Heart right ventricle (tissue), 16 donors: ENCODE measurements at regions not wholly inside any gene's neighbourhood (a gene's known extent, or its start where the extent isn't known, plus 50 kb on each side); places are given as distances from the start of the nearest gene placed in this dataset.
A peak's percentile ranks its signal among the peaks of the same experiment; 100 is the strongest.

Experiments used
- ATAC-seq, 8 donors: fragments of 200-7000 bp; cut with Tn5 transposase; one replicate each; pipeline ENCODE4 v1.9.1; 2020; ENCODE audit warnings: mild to moderate bottlenecking in 8 of 8, moderate library complexity in 8 of 8, moderate number of reproducible peaks in 1 of 8
- DNase-seq, 2 donors: peaks; one replicate each; pipeline ENCODE4 v3.0.0-alpha.2; 2020
- H3K27ac ChIP-seq, 10 donors: fragments of 200-600 bp; sonication (generic) in 2 of 10; one replicate each; pipeline versions ENCODE4 v1.5.0 to v1.8.0; 2020 to 2022; ENCODE audit warnings: mild to moderate bottlenecking in 3 of 10
- H3K27me3 ChIP-seq, 7 donors: fragments of 200-600 bp; one replicate each; pipeline ENCODE4 v1.8.0; 2021 to 2022; ENCODE audit warnings: mild to moderate bottlenecking in 2 of 7
- H3K36me3 ChIP-seq, 9 donors: fragments of 200-600 bp; sonication (generic) in 1 of 9; one replicate each; pipeline versions ENCODE4 v1.5.0 to v1.8.0; 2020 to 2022; ENCODE audit warnings: mild to moderate bottlenecking in 2 of 9
- H3K4me1 ChIP-seq, 9 donors: fragments of 200-600 bp; sonication (generic) in 1 of 9; one replicate each; pipeline versions ENCODE4 v1.5.0 to v1.8.0; 2020 to 2022; ENCODE audit warnings: mild to moderate bottlenecking in 4 of 9
- H3K4me3 ChIP-seq, 10 donors: fragments of 200-600 bp; sonication (generic) in 2 of 10; one replicate each; pipeline versions ENCODE4 v1.5.0 to v1.8.0; 2020 to 2022; ENCODE audit warnings: mild to moderate bottlenecking in 7 of 10, moderate library complexity in 2 of 10
- H3K9me3 ChIP-seq, 11 donors: fragments of 200-600 bp in 10 of 11; sonication (generic) in 2 of 11; one replicate each; pipeline versions ENCODE4 v1.5.0 to v1.8.0; 2013 to 2022; ENCODE audit warnings: mild to moderate bottlenecking in 2 of 11, control low read depth in 1 of 11, moderate library complexity in 1 of 11
- CTCF ChIP-seq, 9 donors: fragments of 200-600 bp; sonication (generic) in 2 of 9; IDR thresholded peaks; one replicate each; pipeline versions ENCODE4 v1.5.0 to v1.8.0; 2021 to 2022; ENCODE audit warnings: antibody characterized with exemption in 9 of 9, mild to moderate bottlenecking in 5 of 9, moderate library complexity in 1 of 9
- WGBS, 2 donors: extraction: QIAGEN DNeasy Blood & Tissue Kit; methylation state at CpG; one replicate each; pipeline ENCODE4 v1.1.7; 2013; ENCODE audit warnings: inconsistent platforms in 1 of 2; 5-methylcytosine and 5-hydroxymethylcytosine counted together
- intact Hi-C, 10 donors: fragments of 100-400 bp; cut with DNase I; formaldehyde crosslinking; loops; one replicate each; pipeline versions ENCODE4 v1.11.1 to v1.14.2; 2022
- donor health status: Arrhythmogenic right ventricular cardiomyopathy.
- donor health status: ischemic (EF 13 %, LVEDD 7.1; RV severe dilation, severe dysfunction).
- donor health status: healthy with polysubstance abuse.
- donor health status: DM: no; HTN: yes; CAD: no.
- donor health status: DM: no; HTN: no; CAD: no.
- donor health status: ischemic (EF 25% LVEDD 6.9; RV normal size, moderate dysfunction).
- donor health status: ischemic (EF 25% LVEDD 5.7; RV mildly dilated, moderate dysfunction).
- donor health status: healthy.
- donor health status: DM: yes; HTN: yes; CAD: no.
- donor health status: Ischemic cardiomyopathy.
- donor health status: ischemic (EF 35%, LVEDD 5.7; RV mildly dilated, moderate dysfunction).
- donor health status: nonischemic (EF 11% LVEDD 7.7; RV severe dilation, severe dysfunction).
- donor health status: DM: yes; HTN: yes; CAD: no.
- donor health status: PGD.
- donor health status: ischemic (EF 29% LVEDD 5.4; RV normal size, mild dysfunction).
- donor health status: nonischemic (EF 23%, LVEDD 6.1; RV moderate dilation, normal function).

GRCh38 chr15:35750051-35750450 is 204.1 kb upstream of the DPH6 start:
- H3K4me3 ChIP-seq = no peak overlapping the region
- no peak overlapping the region for H3K27ac ChIP-seq
- no peaks in the 10 kb centered on the region for H3K36me3 ChIP-seq
- ATAC-seq (no peak), DNase-seq (no peak)
- no peak for TF ChIP-seq CTCF (IDR thresholded peaks at IDR 0.05)
- no peaks in the 10 kb centered on the region for H3K27me3 ChIP-seq
- intact Hi-C loops = loop anchor here in 6 of 10 donors (5.0 to 10.0 kb wide), 7 partner anchors 162 to 745 kb away; partner anchors contain the start of gene DPH6 (in 2 of the 6)
- H3K9me3 ChIP-seq = no peaks in the 10 kb centered on the region
- peaks cover 0 to 12% (median 0%) of the 10 kb centered on the region in 9 donors for H3K4me1 ChIP-seq

- DNase-seq (peak; percentile 25 to 80), ATAC-seq (peak; percentile 55 to 94 (median 87))
- H3K4me3 ChIP-seq = peak overlapping the region in 2 of 10 donors; percentile 8 to 14
- H3K36me3 ChIP-seq = no peaks in the 10 kb centered on the region
- peaks cover 0 to 12% (median 2%) of the 10 kb centered on the region in 9 donors for H3K4me1 ChIP-seq
- no peaks in the 10 kb centered on the region for H3K27me3 ChIP-seq
- no peaks in the 10 kb centered on the region for H3K9me3 ChIP-seq
- peak; percentile 59 to 88 (median 81) for TF ChIP-seq CTCF (IDR thresholded peaks at IDR 0.05)
- no peak overlapping the region for H3K27ac ChIP-seq
- intact Hi-C loops = loop anchor here in 6 of 10 donors (5.0 to 10.0 kb wide), 7 partner anchors 161 to 743 kb away; partner anchors contain the start of gene DPH6 (in 2 of the 6)
- WGBS, 2 donors = 30 to 32% methylated on average over 14 of the region's 14 CpGs
These were observed 205.6 kb upstream of the DPH6 start for GRCh38 chr15:35751413-35752133.

GRCh38 chr15:35752134-35752466 is 206.1 kb upstream of the DPH6 start:
- intact Hi-C loops = loop anchor here in 6 of 10 donors (5.0 to 10.0 kb wide), 7 partner anchors 160 to 743 kb away; partner anchors contain the start of gene DPH6 (in 2 of the 6)
- TF ChIP-seq CTCF (IDR thresholded peaks at IDR 0.05) = no peak
- 79 to 89% methylated on average over 5 of the region's 5 CpGs for WGBS, 2 donors
- H3K9me3 ChIP-seq = no peaks in the 10 kb centered on the region
- H3K4me1 ChIP-seq = peaks cover 0 to 15% (median 4%) of the 10 kb centered on the region in 9 donors
- no peak overlapping the region for H3K4me3 ChIP-seq
- DNase-seq (no peak), ATAC-seq (no peak)
- no peaks in the 10 kb centered on the region for H3K36me3 ChIP-seq
- H3K27me3 ChIP-seq = no peaks in the 10 kb centered on the region
- H3K27ac ChIP-seq = no peak overlapping the region

- Histone ChIP-seq H3K27ac (no peak overlapping the region), H3K27me3 (no peaks in the 10 kb centered on the region), H3K36me3 (no peaks in the 10 kb centered on the region), H3K9me3 (no peaks in the 10 kb centered on the region), H3K4me3 (no peak overlapping the region), H3K4me1 (peaks cover 0 to 15% (median 4%) of the 10 kb centered on the region in 9 donors)
- intact Hi-C loops = loop anchor here in 6 of 10 donors (5.0 to 10.0 kb wide), 7 partner anchors 159 to 741 kb away; partner anchors contain the start of gene DPH6 (in 2 of the 6)
- 64 to 71% methylated on average over 3 of the region's 3 CpGs for WGBS, 2 donors
- DNase-seq (no peak), ATAC-seq (peak in 1 of 8 donors; percentile 75)
- TF ChIP-seq CTCF (IDR thresholded peaks at IDR 0.05) = no peak
These were observed 207.5 kb upstream of the DPH6 start for GRCh38 chr15:35753486-35753885.
